ENCODE measurements at regions not wholly inside any gene's neighbourhood (a gene's known extent, or its start where the extent isn't known, plus 50 kb on each side); places are given as distances from the start of the nearest gene placed in this dataset.

DNA sequence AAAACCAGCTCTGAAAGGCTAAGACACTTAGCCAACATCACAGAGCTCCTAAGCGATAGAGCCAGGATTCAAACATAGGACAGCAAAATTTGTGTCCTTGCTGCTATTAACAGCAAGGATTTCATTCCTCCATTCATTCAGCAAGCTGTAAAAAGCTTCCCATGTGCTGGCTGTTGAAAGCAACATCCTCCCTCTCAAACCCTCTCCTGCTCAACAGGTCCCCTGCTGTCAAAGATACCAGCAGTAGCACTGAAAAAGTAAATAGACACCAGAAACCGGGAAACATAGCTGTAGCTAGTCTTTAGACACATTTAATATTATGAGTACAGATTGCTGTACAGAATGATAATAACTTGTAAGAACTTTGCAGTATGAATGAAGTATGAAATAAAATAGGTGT is 52.6 kb upstream of the ADAMTSL1 start:
- TF ChIP-seq EZH2 (IDR thresholded peaks at IDR 0.05; ENCODE audit: borderline replicate concordance, low read length): no peak
- TF ChIP-seq, protein P1, sequence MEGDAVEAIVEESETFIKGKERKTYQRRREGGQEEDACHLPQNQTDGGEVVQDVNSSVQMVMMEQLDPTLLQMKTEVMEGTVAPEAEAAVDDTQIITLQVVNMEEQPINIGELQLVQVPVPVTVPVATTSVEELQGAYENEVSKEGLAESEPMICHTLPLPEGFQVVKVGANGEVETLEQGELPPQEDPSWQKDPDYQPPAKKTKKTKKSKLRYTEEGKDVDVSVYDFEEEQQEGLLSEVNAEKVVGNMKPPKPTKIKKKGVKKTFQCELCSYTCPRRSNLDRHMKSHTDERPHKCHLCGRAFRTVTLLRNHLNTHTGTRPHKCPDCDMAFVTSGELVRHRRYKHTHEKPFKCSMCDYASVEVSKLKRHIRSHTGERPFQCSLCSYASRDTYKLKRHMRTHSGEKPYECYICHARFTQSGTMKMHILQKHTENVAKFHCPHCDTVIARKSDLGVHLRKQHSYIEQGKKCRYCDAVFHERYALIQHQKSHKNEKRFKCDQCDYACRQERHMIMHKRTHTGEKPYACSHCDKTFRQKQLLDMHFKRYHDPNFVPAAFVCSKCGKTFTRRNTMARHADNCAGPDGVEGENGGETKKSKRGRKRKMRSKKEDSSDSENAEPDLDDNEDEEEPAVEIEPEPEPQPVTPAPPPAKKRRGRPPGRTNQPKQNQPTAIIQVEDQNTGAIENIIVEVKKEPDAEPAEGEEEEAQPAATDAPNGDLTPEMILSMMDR (conservative IDR thresholded peaks at IDR 0.05 in 1 of 2, IDR thresholded peaks at IDR 0.05 in 1 of 2; ENCODE audit: extremely low read depth in 1 of 2, insufficient read depth in 1 of 2, low read depth in 1 of 2, low read length in 2 of 2): no peak
